HG03159 (cell line): ENCODE measurements at regions not wholly inside any gene's neighbourhood (a gene's known extent, or its start where the extent isn't known, plus 50 kb on each side); places are given as distances from the start of the nearest gene placed in this dataset.

Experiments used
- ATAC-seq: cut with Tn5 transposase; IDR thresholded peaks from one replicate; pipeline ENCODE4 v1.9.1; 2021; ENCODE audit warnings: mild to moderate bottlenecking, moderate library complexity; ENCODE audit not compliant: unreplicated experiment

GRCh38 chr18:26621161-26622026 lies 73.0 kb upstream of the KCTD1 start:
- ATAC-seq, result peak; percentile 81

- no peak for ATAC-seq
These were observed 71.0 kb upstream of the KCTD1 start for GRCh38 chr18:26619350-26619749.

- no peak for ATAC-seq
These were observed 69.8 kb upstream of the KCTD1 start for GRCh38 chr18:26618135-26618534.

- ATAC-seq, result no peak
These were observed 68.8 kb upstream of the KCTD1 start for GRCh38 chr18:26617151-26617554.

- no peak for ATAC-seq
These were observed 66.0 kb upstream of the KCTD1 start for GRCh38 chr18:26614374-26614773.
